Vagina (tissue), 2 donors: ENCODE measurements at regions not wholly inside any gene's neighbourhood (a gene's known extent, or its start where the extent isn't known, plus 50 kb on each side); places are given as distances from the start of the nearest gene placed in this dataset.
"Not testable (repeated sequence)": the region's sequence is repeated elsewhere in the genome, so short reads cannot be mapped to it uniquely, and the experiment has no call there.

Experiments used
- DNase-seq, 2 donors: peaks; one replicate each; pipeline ENCODE4 v3.0.0-alpha.2; 2017; ENCODE audit errors: extremely low spot score in 2 of 2
- H3K27ac ChIP-seq: fragments of 200-600 bp; sonication (generic); one replicate; pipeline ENCODE4 v1.5.1; 2019
- H3K27me3 ChIP-seq: fragments of 200-600 bp; sonication (generic); one replicate; pipeline ENCODE4 v1.5.1; 2019
- H3K36me3 ChIP-seq, 2 donors: fragments of 200-600 bp; sonication (generic); one replicate each; pipeline ENCODE4 v1.5.1; 2017 to 2019
- H3K4me1 ChIP-seq: fragments of 200-600 bp; sonication (generic); one replicate; pipeline ENCODE4 v1.5.1; 2019
- H3K4me3 ChIP-seq, 2 donors: fragments of 200-600 bp; sonication (generic); 1 replicate in 1 of 2; 2 replicates in 1 of 2; pipeline ENCODE4 v1.5.1; 2016 to 2019
- H3K9me3 ChIP-seq: fragments of 200-600 bp; sonication (generic); one replicate; pipeline ENCODE4 v1.5.1; 2019
- CTCF ChIP-seq, 3 experiments: fragments of 450-650 bp in 2 of 3; fragments of 200-600 bp in 1 of 3; sonication (generic) in 1 of 3; IDR thresholded peaks; one replicate each; pipeline ENCODE4 v1.5.1; 2017 to 2019; ENCODE audit warnings: antibody characterized with exemption in 3 of 3, mild to moderate bottlenecking in 2 of 3, moderate library complexity in 2 of 3
- POLR2A ChIP-seq, 2 donors: fragments of 450-650 bp; IDR thresholded peaks; one replicate each; pipeline ENCODE4 v1.6.1; 2017; ENCODE audit warnings: antibody characterized with exemption in 2 of 2, mild to moderate bottlenecking in 2 of 2, moderate library complexity in 2 of 2
- POLR2AphosphoS5 ChIP-seq, 2 donors: sonication (generic); formaldehyde crosslinking; IDR thresholded peaks; one replicate each; pipeline ENCODE4 v1.9.0; 2017; ENCODE audit warnings: antibody characterized with exemption in 2 of 2, mild to moderate bottlenecking in 2 of 2, low read depth in 1 of 2; ENCODE audit not compliant: insufficient read depth in 1 of 2
- intact Hi-C: fragments of 100-400 bp; cut with DNase I; formaldehyde crosslinking; loops from one replicate; pipeline ENCODE4 v1.15.1; 2023

DNA sequence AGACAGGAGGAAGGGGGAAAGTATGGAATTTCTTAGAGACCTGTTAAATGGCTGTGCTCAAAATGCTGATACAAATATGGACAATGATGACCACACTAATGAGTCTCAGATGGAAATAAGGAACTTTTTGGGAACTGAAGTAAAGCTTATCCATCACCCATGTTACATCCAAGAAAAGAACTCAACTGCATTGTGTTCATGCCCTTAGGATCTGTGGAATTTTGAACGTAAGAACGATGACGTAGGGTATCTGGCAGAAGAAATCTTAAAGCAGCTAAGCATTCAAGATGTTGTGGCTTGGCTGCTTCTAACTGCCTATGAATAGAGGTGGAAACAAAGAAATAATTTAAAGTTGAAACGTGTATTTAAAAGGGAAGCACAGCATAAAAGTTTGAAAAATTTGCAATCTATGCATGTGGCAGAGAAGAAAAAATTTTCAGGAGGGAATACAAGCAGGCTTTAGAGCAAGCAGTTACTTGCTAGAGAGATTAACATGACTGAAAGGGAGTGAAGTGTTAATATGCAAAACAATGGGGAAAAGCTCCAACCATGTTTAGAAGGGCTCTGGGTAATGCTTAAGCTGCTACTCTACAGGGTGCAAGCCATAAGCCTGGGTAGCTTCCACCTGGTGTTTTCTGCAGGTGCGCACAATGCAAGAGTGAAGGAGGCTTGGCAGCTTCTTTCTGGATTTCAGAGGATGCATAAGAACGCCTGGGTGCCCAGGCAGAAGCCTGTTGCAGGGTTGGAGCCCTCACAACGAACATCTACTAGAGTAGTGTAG, 499.7 kb upstream of the SEMA3D start:
- H3K4me3 ChIP-seq, result no peak overlapping the region
- no peak for TF ChIP-seq CTCF (IDR thresholded peaks at IDR 0.05)
- no peak for TF ChIP-seq POLR2A (IDR thresholded peaks at IDR 0.05)
- H3K4me1 ChIP-seq, result no peaks in the 10 kb centered on the region
- no peak overlapping the region for H3K27ac ChIP-seq
- no peaks in the 10 kb centered on the region for H3K36me3 ChIP-seq
- no peaks in the 10 kb centered on the region for H3K27me3 ChIP-seq
- no peaks in the 10 kb centered on the region for H3K9me3 ChIP-seq
- intact Hi-C loops, result no loop called here
- no peak for DNase-seq

DNA sequence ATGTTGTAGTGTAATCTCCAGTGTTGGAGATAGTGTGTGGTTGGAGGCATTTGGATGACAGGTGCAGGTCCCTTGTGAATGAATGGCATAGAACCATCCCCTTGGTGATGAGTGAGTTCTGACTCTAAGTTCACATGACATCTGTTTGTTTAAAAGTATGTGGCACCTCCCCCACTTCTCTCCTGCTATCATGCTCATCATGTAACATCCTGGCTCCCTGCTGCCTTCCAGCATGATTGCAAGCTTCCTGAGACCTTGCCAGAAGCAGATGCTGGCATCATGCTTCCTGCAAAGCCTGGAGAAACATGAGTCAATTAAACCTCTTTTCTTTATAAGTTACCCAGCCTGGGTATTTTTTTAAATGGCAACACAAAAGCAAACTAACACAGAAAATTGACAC, 499.0 kb upstream of the SEMA3D start:
- Histone ChIP-seq H3K4me3 (no peak overlapping the region), H3K27me3 (no peaks in the 10 kb centered on the region), H3K36me3 (no peaks in the 10 kb centered on the region), H3K4me1 (no peaks in the 10 kb centered on the region), H3K9me3 (no peaks in the 10 kb centered on the region), H3K27ac (no peak overlapping the region)
- TF ChIP-seq POLR2A (IDR thresholded peaks at IDR 0.05) (no peak), POLR2AphosphoS5 (IDR thresholded peaks at IDR 0.05; ENCODE audit: insufficient read depth in 1 of 2, low read depth in 1 of 2) (no peak), CTCF (IDR thresholded peaks at IDR 0.05) (no peak)
- DNase-seq, result no peak
- intact Hi-C loops, result no loop called here

GRCh38 chr7:85682833-85683620, 496.2 kb upstream of the SEMA3D start:
- TF ChIP-seq POLR2AphosphoS5 (IDR thresholded peaks at IDR 0.05; ENCODE audit: insufficient read depth in 1 of 2, low read depth in 1 of 2) (no peak), CTCF (IDR thresholded peaks at IDR 0.05) (no peak), POLR2A (IDR thresholded peaks at IDR 0.05) (no peak)
- intact Hi-C loops, result no loop called here

DNA sequence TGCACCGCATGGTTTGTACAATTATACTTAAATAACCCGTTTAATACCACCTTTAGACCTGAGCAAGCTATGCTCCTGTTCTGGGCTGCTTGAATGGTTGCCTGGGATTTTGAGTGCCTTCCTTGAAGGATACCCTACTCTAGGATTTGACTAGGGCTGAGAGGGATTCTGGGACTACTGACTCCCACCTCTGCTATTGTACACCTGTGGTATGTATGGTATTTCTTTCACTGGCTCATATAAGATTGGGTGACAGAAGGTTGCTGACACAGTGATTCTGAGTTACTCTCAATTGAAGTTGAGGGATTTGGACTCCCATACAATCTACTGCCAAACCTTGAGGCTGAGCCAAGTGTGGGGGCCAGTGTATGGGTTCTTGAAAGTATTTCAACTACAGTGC, 494.4 kb upstream of the SEMA3D start:
- DNase-seq, result no peak
- Histone ChIP-seq H3K36me3 (no peaks in the 10 kb centered on the region), H3K27ac (no peak overlapping the region), H3K4me3 (no peak overlapping the region), H3K4me1 (no peaks in the 10 kb centered on the region), H3K9me3 (no peaks in the 10 kb centered on the region), H3K27me3 (no peaks in the 10 kb centered on the region)
- intact Hi-C loops, result no loop called here
- TF ChIP-seq POLR2AphosphoS5 (IDR thresholded peaks at IDR 0.05; ENCODE audit: insufficient read depth in 1 of 2, low read depth in 1 of 2) (no peak), CTCF (IDR thresholded peaks at IDR 0.05) (no peak), POLR2A (IDR thresholded peaks at IDR 0.05) (no peak)

More at GRCh38 chr7:85682833-85683620, 496.2 kb upstream of the SEMA3D start:
- Histone ChIP-seq H3K4me1 (no peaks in the 10 kb centered on the region), H3K4me3 (no peak overlapping the region), H3K9me3 (no peaks in the 10 kb centered on the region), H3K27ac (no peak overlapping the region), H3K27me3 (no peaks in the 10 kb centered on the region), H3K36me3 (no peaks in the 10 kb centered on the region)
- no peak for DNase-seq

DNA sequence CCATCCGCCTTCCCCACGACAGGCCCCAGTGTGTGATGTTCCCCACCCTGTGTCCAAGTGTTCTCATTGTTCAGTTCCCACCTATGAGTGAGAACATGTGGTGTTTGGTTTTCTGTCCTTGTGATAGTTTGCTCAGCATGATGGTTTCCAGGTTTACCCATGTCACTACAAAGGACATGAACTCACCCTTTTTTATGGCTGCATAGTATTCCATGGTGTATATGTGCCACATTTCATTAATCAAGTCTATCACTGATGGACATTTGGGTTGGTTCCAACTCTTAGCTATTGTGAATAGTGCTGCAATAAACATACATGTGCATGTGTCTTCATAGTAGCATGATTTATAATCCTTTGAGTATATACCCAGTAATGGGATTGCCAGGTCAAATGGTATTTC, 488.2 kb upstream of the SEMA3D start:
- H3K27me3 ChIP-seq, H3K36me3 ChIP-seq, DNase-seq, H3K9me3 ChIP-seq, H3K27ac ChIP-seq, H3K4me1 ChIP-seq, H3K4me3 ChIP-seq: not testable (repeated sequence)
- intact Hi-C loops, result loop anchor here (5.0 kb wide), 1 partner anchor 1033 kb away; no protein-coding TSS in a partner anchor
